ENCODE measurements at regions not wholly inside any gene's neighbourhood (a gene's known extent, or its start where the extent isn't known, plus 50 kb on each side); places are given as distances from the start of the nearest gene placed in this dataset. TPM values are rescaled to one million over a fixed set of nuclear protein-coding genes. Genes with fewer than 3 reads are reported as not detected.

- in situ Hi-C loops (cut with HindIII; ENCODE audit: low pct_unique_long_range_greater_than_20kb, low sequenced_read_pairs) (no loop called here), intact Hi-C loops (cut with micrococcal nuclease; ENCODE audit: unreplicated experiment) (no loop called here)
- TF ChIP-seq TCF7L2 (IDR thresholded peaks at IDR 0.05; ENCODE audit: low read depth, low read length) (no peak), SIN3A (IDR thresholded peaks at IDR 0.05; ENCODE audit: borderline replicate concordance, insufficient read depth, low read depth, low read length) (no peak), POLR2AphosphoS5 (IDR thresholded peaks at IDR 0.05; ENCODE audit: low read depth, low read length) (no peak)
- TF ChIP-seq, protein P1, sequence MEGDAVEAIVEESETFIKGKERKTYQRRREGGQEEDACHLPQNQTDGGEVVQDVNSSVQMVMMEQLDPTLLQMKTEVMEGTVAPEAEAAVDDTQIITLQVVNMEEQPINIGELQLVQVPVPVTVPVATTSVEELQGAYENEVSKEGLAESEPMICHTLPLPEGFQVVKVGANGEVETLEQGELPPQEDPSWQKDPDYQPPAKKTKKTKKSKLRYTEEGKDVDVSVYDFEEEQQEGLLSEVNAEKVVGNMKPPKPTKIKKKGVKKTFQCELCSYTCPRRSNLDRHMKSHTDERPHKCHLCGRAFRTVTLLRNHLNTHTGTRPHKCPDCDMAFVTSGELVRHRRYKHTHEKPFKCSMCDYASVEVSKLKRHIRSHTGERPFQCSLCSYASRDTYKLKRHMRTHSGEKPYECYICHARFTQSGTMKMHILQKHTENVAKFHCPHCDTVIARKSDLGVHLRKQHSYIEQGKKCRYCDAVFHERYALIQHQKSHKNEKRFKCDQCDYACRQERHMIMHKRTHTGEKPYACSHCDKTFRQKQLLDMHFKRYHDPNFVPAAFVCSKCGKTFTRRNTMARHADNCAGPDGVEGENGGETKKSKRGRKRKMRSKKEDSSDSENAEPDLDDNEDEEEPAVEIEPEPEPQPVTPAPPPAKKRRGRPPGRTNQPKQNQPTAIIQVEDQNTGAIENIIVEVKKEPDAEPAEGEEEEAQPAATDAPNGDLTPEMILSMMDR (IDR thresholded peaks at IDR 0.05): no peak
- TF ChIP-seq, protein P2, sequence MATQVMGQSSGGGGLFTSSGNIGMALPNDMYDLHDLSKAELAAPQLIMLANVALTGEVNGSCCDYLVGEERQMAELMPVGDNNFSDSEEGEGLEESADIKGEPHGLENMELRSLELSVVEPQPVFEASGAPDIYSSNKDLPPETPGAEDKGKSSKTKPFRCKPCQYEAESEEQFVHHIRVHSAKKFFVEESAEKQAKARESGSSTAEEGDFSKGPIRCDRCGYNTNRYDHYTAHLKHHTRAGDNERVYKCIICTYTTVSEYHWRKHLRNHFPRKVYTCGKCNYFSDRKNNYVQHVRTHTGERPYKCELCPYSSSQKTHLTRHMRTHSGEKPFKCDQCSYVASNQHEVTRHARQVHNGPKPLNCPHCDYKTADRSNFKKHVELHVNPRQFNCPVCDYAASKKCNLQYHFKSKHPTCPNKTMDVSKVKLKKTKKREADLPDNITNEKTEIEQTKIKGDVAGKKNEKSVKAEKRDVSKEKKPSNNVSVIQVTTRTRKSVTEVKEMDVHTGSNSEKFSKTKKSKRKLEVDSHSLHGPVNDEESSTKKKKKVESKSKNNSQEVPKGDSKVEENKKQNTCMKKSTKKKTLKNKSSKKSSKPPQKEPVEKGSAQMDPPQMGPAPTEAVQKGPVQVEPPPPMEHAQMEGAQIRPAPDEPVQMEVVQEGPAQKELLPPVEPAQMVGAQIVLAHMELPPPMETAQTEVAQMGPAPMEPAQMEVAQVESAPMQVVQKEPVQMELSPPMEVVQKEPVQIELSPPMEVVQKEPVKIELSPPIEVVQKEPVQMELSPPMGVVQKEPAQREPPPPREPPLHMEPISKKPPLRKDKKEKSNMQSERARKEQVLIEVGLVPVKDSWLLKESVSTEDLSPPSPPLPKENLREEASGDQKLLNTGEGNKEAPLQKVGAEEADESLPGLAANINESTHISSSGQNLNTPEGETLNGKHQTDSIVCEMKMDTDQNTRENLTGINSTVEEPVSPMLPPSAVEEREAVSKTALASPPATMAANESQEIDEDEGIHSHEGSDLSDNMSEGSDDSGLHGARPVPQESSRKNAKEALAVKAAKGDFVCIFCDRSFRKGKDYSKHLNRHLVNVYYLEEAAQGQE (IDR thresholded peaks at IDR 0.05; ENCODE audit: insufficient read depth in 1 of 2, low read depth in 2 of 2, low read length in 1 of 2): no peak
- ATAC-seq: no peak
- no peak overlapping the region for H3K4me3 ChIP-seq (ENCODE audit: low read depth in 2 of 2, low read length in 2 of 2)
- H3K9me3 ChIP-seq (ENCODE audit: control insufficient read depth, insufficient read depth, low read depth, low read length): no peaks in the 10 kb centered on the region
- no TSS peak for BruUV-seq (replicated peaks)
- H3K4me1 ChIP-seq (ENCODE audit: control insufficient read depth, insufficient read depth, low read length): no peaks in the 10 kb centered on the region
- no peak overlapping the region for H3K27ac ChIP-seq (ENCODE audit: low read length)
- no peak for DNase-seq (ENCODE audit: low read depth, low spot score)
- ChIA-PET POLR2A (no interaction called here), CTCF (no interaction called here)
- H3K36me3 ChIP-seq (ENCODE audit: control insufficient read depth, insufficient read depth, low read length): no peaks in the 10 kb centered on the region
- H3K27me3 ChIP-seq (ENCODE audit: control insufficient read depth, insufficient read depth, low read length): peaks cover 27% of the 10 kb centered on the region
Observed at GRCh38 chr12:112741106-112741505, 50.4 kb upstream of the RPH3A start.

Small RNA genes lying in the stretch of these regions (microRNA-seq; reads per million reads assigned to microRNA genes)
- not detected for gene MIR1302-1 (ENCODE audit: unreplicated experiment)
